ENCODE measurements at regions not wholly inside any gene's neighbourhood (a gene's known extent, or its start where the extent isn't known, plus 50 kb on each side); places are given as distances from the start of the nearest gene placed in this dataset.

DNA sequence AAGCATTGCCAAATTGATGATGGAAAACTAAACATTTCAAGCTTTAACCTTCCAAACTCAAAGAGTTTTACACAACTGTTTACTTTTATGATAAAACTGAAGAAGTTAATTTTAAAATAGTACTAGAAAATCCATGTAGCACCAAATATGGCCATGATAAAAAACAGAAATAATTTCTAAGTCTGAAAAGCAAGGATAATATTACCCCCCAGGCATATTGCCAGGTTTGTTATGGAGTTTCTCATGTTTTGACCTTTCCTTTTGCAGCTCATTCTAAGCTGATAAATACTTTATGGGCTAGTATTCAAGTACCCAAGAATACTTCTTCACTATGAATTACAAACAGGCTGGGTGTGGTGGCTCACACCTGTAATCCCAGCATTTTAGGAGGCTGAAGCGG, 209.9 kb upstream of the ZFP64 start:
- DNase-seq (ENCODE audit: low read depth): no peak

GRCh38 chr20:52399352-52399751, 207.8 kb upstream of the ZFP64 start:
- no peak for DNase-seq (ENCODE audit: low read depth)

DNA sequence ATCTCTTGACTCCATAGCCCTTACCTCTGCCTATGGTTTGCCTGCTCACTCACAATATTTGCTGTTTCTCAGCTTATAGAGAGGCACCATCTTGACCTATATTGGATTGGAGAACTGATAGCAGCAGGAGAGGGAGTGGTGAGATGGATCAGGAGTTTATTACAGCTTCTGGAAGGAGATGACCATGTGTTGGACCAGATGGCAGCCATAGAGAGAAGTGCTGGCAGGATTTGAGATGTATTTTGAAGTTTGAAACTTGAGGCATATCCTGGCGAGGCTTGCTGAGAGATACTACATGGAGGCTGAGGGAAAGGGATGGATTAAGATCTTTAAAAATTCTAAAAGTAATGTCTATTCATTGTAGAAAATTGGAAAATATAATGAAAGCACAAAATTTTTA, 198.0 kb upstream of the ZFP64 start:
- no peak for DNase-seq (ENCODE audit: low read depth)

DNA sequence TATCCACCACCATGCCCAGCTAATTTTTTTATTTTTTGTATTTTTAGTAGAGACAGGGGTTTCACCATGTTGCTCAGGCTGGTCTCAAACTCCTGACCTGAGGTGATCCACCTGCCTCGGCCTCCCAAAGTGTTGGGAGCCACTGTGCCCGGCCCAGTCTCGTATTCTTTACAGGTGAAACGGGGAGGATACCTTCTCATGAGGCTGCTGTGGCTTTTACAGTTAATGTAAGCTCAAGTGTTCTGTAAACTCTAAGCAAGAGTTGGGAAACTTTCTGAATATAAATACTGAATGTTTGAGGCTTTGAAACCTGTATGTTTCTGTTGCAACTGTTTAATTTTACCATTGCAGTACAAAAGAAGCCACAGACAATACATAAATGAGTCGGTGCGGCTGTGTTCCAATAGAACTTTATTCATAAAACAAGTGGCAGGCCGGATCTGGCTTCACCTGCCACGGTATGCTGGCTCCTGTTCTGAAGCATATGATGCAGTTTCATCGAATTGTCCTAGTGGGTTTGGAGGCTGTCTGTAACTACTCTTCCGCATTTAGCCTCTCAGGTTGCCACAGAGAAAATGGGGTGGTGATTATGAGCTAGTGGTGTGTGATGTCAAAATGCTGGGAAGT, 192.5 kb upstream of the ZFP64 start:
- DNase-seq (ENCODE audit: low read depth): no peak

- no peak for DNase-seq (ENCODE audit: low read depth)
These were observed 191.4 kb upstream of the ZFP64 start for GRCh38 chr20:52382933-52383332.

DNA sequence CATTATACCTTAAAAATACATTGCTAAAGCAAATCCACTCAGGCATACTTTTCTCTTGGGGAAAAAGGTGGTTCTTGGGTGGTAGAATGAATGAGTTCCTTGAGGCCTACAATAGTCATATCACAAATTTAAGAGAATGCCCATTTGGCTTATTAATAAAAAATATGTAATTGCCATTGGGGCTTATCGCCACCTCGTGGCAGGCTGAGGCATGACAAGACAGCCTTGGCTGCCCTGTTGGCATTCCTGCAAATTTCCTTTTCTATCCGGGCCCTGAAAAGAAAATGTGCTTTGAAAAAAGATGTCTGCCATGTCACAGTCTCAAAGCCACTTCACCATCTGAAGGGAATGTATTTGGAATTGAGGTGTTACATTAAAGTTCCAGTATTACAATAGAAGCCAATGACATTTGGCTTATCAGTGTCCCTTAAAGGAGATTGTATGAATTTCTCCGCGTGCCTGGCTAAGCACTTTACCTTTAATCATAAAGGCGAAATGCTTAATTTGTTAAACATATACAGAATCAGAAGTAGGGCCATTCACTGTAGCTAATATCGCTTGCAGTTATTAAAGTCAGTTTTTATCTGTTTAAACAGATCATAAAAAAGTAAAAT, 188.3 kb upstream of the ZFP64 start:
- DNase-seq (ENCODE audit: low read depth): no peak

- DNase-seq (ENCODE audit: low read depth): no peak
These were observed 180.6 kb upstream of the ZFP64 start for GRCh38 chr20:52372169-52372568.

DNA sequence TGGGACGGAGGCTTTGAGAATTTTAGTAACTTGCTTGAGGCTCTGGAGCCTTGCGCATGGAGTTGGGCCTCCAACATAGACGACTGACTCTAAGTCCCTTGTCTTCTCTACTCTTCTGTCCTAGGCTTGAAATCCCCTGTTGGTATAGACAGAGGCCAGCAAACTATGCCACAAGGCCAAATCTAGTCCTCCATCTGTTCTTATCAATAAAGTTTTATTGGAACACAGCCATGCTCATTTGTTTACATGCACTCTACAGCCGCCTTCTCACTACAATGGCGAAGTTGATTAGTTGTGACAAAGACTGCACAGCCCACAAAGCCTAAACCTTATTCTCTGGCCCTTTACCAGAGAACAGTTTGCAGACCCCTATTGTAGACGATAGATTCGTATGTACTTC, 174.1 kb upstream of the ZFP64 start:
- DNase-seq (ENCODE audit: low read depth): no peak

DNA sequence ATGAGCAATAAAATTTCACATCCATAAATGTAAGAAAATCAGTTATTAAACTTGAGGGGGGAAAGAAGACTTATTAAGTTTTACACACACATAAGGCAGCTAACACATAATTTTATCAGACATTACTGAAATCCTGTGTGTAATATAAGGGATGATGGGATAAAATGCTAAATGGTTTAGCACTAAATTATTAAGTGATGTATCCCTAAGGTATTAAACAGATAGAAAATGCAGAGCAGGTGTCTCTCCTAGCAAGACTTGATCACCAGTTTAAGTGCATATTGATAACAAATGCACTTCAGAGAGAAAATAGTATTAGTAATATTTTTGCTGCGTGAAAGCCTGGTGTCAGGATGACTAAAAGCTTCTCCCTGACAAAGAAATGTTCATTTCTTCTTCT, 172.8 kb upstream of the ZFP64 start:
- no peak for DNase-seq (ENCODE audit: low read depth)

DNA sequence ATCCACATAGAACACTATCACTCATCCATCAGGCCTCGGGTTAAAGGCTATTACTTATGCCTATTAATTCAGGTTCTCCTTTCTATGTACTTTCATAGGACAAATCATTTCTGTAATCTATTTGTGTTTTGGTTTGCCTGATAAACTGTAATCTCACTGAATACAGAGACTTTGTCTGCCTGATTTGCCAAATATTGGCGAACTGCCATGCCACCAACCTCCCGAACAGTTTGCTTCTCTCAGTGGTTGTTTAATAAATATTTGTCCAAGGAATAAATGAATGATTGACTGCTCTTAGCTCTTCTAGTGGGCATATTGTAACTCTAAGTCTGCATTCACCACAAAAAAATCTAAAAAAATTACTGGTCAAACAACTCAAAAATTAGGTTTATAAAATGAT, 170.1 kb upstream of the ZFP64 start:
- DNase-seq (ENCODE audit: low read depth): no peak

- DNase-seq (ENCODE audit: low read depth): no peak
These were observed 158.2 kb upstream of the ZFP64 start for GRCh38 chr20:52349806-52350205.

DNA sequence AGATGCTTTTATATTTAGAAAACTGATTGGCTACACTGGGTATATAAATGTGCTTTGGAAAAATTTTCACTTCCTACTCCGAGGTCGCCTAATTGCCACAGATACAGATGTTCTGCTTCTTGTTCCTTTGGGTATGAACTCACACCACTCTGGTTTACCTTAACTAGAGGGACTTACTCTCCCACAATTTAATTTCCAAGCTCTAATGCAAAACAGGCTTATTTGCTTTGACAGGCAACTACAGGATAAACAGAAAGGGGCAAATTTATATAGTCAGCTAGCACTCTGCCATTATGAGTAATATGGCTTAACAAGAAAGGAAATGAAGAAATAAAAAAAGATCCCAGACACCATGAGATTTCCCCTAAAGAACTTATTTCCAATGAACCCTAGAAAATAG, 156.9 kb upstream of the ZFP64 start:
- DNase-seq (ENCODE audit: low read depth): no peak

GRCh38 chr20:52346797-52347196, 155.2 kb upstream of the ZFP64 start:
- no peak for DNase-seq (ENCODE audit: low read depth)

DNA sequence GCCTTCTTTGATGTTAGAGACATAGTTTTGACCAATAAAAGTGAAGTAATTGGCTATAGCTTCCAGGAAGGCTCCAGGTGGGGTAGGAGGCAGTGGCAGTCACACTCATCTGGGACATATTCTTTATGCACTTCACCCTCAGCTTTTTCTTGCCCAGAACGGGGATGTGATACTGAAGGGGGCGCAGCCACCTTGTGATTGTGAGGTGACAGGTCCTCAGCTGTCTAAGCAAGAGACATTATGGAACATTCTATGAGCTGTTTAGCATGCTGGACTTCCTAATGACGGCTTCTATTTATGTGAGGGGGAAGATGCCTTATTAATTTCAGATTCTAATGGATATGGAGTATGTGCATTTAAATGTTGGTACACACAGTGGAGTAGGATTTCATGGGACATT, 151.3 kb upstream of the ZFP64 start:
- no peak for DNase-seq (ENCODE audit: low read depth)

GRCh38 chr20:52340036-52340634, 148.6 kb upstream of the ZFP64 start:
- no peak for DNase-seq (ENCODE audit: low read depth)

DNA sequence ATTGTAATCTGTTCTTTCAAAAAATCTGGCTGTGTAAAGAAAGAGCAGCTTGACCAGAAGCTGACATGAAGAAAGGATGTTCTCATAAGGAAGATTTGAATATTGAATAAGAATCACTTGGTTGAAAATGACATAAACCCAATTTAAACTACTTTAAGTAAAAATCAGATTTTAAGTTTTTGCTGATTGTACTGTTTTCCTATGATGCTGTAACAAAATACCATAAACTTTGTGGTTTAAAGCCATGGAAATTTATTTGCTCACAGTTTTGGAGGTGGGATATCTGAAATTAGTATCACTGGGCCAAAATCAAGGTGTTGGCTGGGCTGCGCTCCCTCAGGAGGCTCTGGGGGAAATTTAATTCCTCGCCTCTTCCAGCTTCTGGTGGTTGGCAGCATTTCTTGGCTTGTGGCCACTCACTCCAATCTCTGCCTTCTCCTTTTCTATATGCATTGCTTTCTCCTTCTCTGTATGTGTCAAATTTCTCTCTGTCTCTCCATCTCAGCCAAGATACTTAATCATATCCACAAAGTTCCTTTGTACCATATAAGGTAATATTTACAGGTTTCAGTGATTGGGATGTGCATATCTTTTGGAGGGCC, 141.2 kb upstream of the ZFP64 start:
- no peak for DNase-seq (ENCODE audit: low read depth)

DNA sequence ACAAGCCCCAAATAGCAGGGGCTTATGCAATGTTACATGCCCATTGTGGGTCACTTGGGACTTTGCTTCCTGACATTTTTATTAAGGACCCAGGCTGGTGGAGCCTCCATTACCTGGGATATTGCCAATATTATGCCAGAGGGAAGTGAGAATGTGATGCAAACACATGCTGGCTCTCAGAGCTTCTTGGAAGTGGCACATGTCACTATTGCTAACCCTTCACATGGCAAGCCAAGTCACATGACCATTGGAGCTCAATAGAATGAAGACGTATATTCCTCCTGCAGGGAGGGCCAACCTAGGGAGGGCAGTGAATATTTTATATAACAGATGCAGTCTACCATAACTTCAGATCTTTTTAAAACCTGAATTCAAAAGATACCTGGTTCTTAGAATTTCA, 140.7 kb upstream of the ZFP64 start:
- no peak for DNase-seq (ENCODE audit: low read depth)

GRCh38 chr20:52331655-52332054, 140.1 kb upstream of the ZFP64 start:
- DNase-seq (ENCODE audit: low read depth): no peak

DNA sequence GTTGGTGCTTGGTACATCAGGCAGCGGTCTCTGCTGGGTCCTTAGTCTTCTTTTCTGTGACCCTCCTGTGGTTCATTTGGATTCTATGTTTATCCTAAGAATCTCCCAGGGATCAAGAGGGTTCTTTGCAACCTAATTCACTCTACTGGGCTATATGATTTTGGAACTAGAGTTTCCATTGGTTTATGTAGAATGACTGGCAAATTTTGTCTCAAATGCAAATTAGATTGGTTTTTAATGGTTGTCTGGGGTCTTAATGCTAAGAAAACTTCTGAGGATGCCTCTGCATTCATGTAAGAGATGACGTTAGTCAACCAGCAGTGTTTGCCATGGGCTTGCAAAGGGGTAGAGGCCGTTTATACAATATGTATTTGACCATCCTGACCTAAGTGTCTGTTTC, 129.8 kb upstream of the ZFP64 start:
- no peak for DNase-seq (ENCODE audit: low read depth)

GRCh38 chr20:52318651-52319050, 127.1 kb upstream of the ZFP64 start:
- DNase-seq (ENCODE audit: low read depth): no peak

- no peak for DNase-seq (ENCODE audit: low read depth)
These were observed 121.9 kb upstream of the ZFP64 start for GRCh38 chr20:52313341-52313963.

- DNase-seq (ENCODE audit: low read depth): no peak
These were observed 120.7 kb upstream of the ZFP64 start for GRCh38 chr20:52312132-52312729.

Data from T-helper 22 cell (primary cell).